ENCODE measurements at regions not wholly inside any gene's neighbourhood (a gene's known extent, or its start where the extent isn't known, plus 50 kb on each side); places are given as distances from the start of the nearest gene placed in this dataset.

DNA sequence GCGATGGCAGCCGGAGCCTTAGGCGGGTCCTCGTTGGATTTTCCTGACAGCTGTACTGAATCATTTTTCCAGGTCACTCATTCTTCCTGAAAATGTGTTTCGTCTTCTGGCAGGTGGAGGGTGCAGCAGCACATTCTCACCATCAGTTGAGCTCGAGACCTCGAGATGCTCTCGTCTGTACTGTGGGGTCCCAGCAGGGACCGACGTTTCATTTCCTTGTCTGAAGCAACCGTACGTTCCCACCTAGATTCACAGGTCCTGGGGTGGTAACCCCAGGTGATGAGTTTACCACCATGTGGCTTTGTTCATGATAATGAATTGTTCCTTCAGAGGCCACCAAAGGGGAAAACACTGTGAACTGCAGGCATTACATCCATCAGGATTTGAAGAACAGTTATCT is 298.5 kb upstream of the FOXK1 start:
- Histone ChIP-seq H4K20me1 (replicated peaks; ENCODE audit: insufficient read depth) (no peaks in the 10 kb centered on the region), H3F3A (replicated peaks; ENCODE audit: low read depth) (no peaks in the 10 kb centered on the region), H3K9me2 (ENCODE audit: insufficient read depth) (no peaks in the 10 kb centered on the region), H3K27ac (ENCODE audit: low read depth) (no peak overlapping the region), H2AFZ (no peak overlapping the region), H3K4me3 (no peak overlapping the region), H3K4me2 (no peak overlapping the region), H3K79me2 (replicated peaks; ENCODE audit: insufficient read depth) (no peaks in the 10 kb centered on the region), H3K4me1 (ENCODE audit: insufficient read depth) (no peaks in the 10 kb centered on the region), H3K27me3 (ENCODE audit: insufficient read depth) (no peaks in the 10 kb centered on the region), H3K36me3 (ENCODE audit: insufficient read depth) (no peaks in the 10 kb centered on the region)
- Mint-ChIP-seq H3K9me3 (peaks cover 95% of the 10 kb centered on the region), H3K27me3 (ENCODE audit: insufficient read depth, low read depth, poor library complexity) (peaks cover 5% of the 10 kb centered on the region), H3K36me3 (ENCODE audit: low read depth) (peaks cover 22% of the 10 kb centered on the region; the same call in 2 of the 3 replicates), H3K4me1 (no peaks in the 10 kb centered on the region), H3K27ac (no peak overlapping the region), H3K4me3 (no peak overlapping the region)
- TF ChIP-seq, protein P1, sequence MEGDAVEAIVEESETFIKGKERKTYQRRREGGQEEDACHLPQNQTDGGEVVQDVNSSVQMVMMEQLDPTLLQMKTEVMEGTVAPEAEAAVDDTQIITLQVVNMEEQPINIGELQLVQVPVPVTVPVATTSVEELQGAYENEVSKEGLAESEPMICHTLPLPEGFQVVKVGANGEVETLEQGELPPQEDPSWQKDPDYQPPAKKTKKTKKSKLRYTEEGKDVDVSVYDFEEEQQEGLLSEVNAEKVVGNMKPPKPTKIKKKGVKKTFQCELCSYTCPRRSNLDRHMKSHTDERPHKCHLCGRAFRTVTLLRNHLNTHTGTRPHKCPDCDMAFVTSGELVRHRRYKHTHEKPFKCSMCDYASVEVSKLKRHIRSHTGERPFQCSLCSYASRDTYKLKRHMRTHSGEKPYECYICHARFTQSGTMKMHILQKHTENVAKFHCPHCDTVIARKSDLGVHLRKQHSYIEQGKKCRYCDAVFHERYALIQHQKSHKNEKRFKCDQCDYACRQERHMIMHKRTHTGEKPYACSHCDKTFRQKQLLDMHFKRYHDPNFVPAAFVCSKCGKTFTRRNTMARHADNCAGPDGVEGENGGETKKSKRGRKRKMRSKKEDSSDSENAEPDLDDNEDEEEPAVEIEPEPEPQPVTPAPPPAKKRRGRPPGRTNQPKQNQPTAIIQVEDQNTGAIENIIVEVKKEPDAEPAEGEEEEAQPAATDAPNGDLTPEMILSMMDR (conservative IDR thresholded peaks at IDR 0.05; ENCODE audit: low read depth in 2 of 2), result no peak
- TF ChIP-seq ZNF331 (CRISPR knock-in tag; IDR thresholded peaks at IDR 0.05; ENCODE audit: low read depth), result no peak
- TF ChIP-seq EZH2phosphoT487 (IDR thresholded peaks at IDR 0.05; ENCODE audit: unreplicated experiment), result no peak
- no peak for TF ChIP-seq JUNB (IDR thresholded peaks at IDR 0.05; ENCODE audit: unreplicated experiment)
- TF ChIP-seq EZH2 (IDR thresholded peaks at IDR 0.05; ENCODE audit: low read depth, unreplicated experiment), result no peak
- no peak for TF ChIP-seq NANOG (IDR thresholded peaks at IDR 0.05; ENCODE audit: borderline replicate concordance)
- no peak for TF ChIP-seq CREB1 (CRISPR knock-in tag; IDR thresholded peaks at IDR 0.05; ENCODE audit: low read depth)
- TF ChIP-seq STAT1 (IDR thresholded peaks at IDR 0.05; ENCODE audit: unreplicated experiment), result no peak
- no peak for TF ChIP-seq ZNF114 (CRISPR knock-in tag; IDR thresholded peaks at IDR 0.05)
- TF ChIP-seq, protein P2, sequence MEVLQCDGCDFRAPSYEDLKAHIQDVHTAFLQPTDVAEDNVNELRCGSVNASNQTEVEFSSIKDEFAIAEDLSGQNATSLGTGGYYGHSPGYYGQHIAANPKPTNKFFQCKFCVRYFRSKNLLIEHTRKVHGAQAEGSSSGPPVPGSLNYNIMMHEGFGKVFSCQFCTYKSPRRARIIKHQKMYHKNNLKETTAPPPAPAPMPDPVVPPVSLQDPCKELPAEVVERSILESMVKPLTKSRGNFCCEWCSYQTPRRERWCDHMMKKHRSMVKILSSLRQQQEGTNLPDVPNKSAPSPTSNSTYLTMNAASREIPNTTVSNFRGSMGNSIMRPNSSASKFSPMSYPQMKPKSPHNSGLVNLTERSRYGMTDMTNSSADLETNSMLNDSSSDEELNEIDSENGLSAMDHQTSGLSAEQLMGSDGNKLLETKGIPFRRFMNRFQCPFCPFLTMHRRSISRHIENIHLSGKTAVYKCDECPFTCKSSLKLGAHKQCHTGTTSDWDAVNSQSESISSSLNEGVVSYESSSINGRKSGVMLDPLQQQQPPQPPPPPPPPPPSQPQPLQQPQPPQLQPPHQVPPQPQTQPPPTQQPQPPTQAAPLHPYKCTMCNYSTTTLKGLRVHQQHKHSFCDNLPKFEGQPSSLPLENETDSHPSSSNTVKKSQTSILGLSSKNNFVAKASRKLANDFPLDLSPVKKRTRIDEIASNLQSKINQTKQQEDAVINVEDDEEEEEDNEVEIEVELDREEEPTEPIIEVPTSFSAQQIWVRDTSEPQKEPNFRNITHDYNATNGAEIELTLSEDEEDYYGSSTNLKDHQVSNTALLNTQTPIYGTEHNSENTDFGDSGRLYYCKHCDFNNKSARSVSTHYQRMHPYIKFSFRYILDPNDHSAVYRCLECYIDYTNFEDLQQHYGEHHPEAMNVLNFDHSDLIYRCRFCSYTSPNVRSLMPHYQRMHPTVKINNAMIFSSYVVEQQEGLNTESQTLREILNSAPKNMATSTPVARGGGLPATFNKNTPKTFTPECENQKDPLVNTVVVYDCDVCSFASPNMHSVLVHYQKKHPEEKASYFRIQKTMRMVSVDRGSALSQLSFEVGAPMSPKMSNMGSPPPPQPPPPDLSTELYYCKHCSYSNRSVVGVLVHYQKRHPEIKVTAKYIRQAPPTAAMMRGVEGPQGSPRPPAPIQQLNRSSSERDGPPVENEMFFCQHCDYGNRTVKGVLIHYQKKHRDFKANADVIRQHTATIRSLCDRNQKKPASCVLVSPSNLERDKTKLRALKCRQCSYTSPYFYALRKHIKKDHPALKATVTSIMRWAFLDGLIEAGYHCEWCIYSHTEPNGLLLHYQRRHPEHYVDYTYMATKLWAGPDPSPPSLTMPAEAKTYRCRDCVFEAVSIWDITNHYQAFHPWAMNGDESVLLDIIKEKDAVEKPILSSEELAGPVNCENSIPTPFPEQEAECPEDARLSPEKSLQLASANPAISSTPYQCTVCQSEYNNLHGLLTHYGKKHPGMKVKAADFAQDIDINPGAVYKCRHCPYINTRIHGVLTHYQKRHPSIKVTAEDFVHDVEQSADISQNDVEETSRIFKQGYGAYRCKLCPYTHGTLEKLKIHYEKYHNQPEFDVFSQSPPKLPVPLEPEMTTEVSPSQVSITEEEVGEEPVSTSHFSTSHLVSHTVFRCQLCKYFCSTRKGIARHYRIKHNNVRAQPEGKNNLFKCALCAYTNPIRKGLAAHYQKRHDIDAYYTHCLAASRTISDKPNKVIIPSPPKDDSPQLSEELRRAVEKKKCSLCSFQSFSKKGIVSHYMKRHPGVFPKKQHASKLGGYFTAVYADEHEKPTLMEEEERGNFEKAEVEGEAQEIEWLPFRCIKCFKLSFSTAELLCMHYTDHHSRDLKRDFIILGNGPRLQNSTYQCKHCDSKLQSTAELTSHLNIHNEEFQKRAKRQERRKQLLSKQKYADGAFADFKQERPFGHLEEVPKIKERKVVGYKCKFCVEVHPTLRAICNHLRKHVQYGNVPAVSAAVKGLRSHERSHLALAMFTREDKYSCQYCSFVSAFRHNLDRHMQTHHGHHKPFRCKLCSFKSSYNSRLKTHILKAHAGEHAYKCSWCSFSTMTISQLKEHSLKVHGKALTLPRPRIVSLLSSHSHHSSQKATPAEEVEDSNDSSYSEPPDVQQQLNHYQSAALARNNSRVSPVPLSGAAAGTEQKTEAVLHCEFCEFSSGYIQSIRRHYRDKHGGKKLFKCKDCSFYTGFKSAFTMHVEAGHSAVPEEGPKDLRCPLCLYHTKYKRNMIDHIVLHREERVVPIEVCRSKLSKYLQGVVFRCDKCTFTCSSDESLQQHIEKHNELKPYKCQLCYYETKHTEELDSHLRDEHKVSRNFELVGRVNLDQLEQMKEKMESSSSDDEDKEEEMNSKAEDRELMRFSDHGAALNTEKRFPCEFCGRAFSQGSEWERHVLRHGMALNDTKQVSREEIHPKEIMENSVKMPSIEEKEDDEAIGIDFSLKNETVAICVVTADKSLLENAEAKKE (CRISPR knock-in tag; IDR thresholded peaks at IDR 0.05), result no peak
- TF ChIP-seq, protein P3, sequence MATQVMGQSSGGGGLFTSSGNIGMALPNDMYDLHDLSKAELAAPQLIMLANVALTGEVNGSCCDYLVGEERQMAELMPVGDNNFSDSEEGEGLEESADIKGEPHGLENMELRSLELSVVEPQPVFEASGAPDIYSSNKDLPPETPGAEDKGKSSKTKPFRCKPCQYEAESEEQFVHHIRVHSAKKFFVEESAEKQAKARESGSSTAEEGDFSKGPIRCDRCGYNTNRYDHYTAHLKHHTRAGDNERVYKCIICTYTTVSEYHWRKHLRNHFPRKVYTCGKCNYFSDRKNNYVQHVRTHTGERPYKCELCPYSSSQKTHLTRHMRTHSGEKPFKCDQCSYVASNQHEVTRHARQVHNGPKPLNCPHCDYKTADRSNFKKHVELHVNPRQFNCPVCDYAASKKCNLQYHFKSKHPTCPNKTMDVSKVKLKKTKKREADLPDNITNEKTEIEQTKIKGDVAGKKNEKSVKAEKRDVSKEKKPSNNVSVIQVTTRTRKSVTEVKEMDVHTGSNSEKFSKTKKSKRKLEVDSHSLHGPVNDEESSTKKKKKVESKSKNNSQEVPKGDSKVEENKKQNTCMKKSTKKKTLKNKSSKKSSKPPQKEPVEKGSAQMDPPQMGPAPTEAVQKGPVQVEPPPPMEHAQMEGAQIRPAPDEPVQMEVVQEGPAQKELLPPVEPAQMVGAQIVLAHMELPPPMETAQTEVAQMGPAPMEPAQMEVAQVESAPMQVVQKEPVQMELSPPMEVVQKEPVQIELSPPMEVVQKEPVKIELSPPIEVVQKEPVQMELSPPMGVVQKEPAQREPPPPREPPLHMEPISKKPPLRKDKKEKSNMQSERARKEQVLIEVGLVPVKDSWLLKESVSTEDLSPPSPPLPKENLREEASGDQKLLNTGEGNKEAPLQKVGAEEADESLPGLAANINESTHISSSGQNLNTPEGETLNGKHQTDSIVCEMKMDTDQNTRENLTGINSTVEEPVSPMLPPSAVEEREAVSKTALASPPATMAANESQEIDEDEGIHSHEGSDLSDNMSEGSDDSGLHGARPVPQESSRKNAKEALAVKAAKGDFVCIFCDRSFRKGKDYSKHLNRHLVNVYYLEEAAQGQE (IDR thresholded peaks at IDR 0.05; ENCODE audit: unreplicated experiment), result no peak
- TF ChIP-seq, protein P4, sequence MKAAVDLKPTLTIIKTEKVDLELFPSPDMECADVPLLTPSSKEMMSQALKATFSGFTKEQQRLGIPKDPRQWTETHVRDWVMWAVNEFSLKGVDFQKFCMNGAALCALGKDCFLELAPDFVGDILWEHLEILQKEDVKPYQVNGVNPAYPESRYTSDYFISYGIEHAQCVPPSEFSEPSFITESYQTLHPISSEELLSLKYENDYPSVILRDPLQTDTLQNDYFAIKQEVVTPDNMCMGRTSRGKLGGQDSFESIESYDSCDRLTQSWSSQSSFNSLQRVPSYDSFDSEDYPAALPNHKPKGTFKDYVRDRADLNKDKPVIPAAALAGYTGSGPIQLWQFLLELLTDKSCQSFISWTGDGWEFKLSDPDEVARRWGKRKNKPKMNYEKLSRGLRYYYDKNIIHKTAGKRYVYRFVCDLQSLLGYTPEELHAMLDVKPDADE (IDR thresholded peaks at IDR 0.05), result no peak
- TF ChIP-seq POLR2AphosphoS5 (IDR thresholded peaks at IDR 0.05; ENCODE audit: low read depth), result no peak
- DNase-seq (ENCODE audit: low spot score) (no peak), ATAC-seq (no peak)
